HL-60 (cell line): ENCODE measurements at regions not wholly inside any gene's neighbourhood (a gene's known extent, or its start where the extent isn't known, plus 50 kb on each side); places are given as distances from the start of the nearest gene placed in this dataset.
A peak's percentile ranks its signal among the peaks of the same experiment; 100 is the strongest.

Experiments used
- DNase-seq, 2 experiments: peaks; one replicate each; pipeline ENCODE4 v3.0.0-alpha.2; 2010 to 2020; ENCODE audit warnings: low read depth in 1 of 2, low spot score in 1 of 2
- H3K27ac ChIP-seq: fragments of 250-450 bp; sonication (Bioruptor Pico); replicated peaks from 2 replicates; pipeline ENCODE4 v1.5.1; 2020; ENCODE audit warnings: mild to moderate bottlenecking, moderate library complexity
- H3K27me3 ChIP-seq: fragments of 250-450 bp; sonication (Bioruptor Pico); 2 replicates; pipeline ENCODE4 v1.5.1; 2021; ENCODE audit warnings: mild to moderate bottlenecking, moderate library complexity; ENCODE audit not compliant: insufficient read depth, poor library complexity, severe bottlenecking
- H3K4me3 ChIP-seq: replicated peaks from 2 replicates; pipeline ENCODE4 v1.5.1; 2011; ENCODE audit warnings: mild to moderate bottlenecking, control low read depth, low read length; ENCODE audit not compliant: insufficient read depth
- GABPA ChIP-seq: IDR thresholded peaks from 2 replicates; pipeline ENCODE4 v1.6.1; 2012; ENCODE audit warnings: low read depth
- POLR2AphosphoS5 ChIP-seq: IDR thresholded peaks from 2 replicates; pipeline ENCODE4 v1.6.1; 2012; ENCODE audit warnings: low read depth
- SPI1 ChIP-seq: IDR thresholded peaks from 2 replicates; pipeline ENCODE4 v1.6.1; 2012; ENCODE audit warnings: low read depth, mild to moderate bottlenecking, borderline replicate concordance
- TF ChIP-seq, protein P1 (sequence below): IDR thresholded peaks from 2 replicates; pipeline ENCODE4 v1.6.1; 2012; ENCODE audit warnings: low read depth; ENCODE audit not compliant: insufficient replicate concordance
- TF ChIP-seq, protein P2 (sequence below): IDR thresholded peaks from one replicate; pipeline ENCODE4 v1.5.1; 2011; ENCODE audit warnings: low read length, control low read depth, inconsistent platforms; ENCODE audit not compliant: insufficient read depth

DNA sequence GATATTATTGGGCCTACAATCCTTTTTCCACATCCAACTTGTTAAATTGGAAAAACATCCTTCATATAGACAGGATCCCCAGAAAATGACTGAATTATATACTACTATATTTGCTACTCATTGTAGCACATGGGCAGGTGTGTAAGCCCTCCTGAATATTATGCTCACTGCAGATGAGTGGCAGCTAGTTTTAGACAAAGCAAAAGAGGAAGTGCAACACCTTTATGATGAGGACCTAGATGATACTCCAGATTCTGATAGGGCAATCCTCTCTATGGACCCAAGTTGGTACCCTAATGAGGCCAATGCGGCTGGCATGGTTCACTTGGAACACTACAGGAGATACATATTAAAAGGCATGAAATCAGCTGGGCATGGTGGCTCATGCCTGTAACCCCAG is 119.1 kb upstream of the PLCL2 start:
- H3K4me3 ChIP-seq = no peak overlapping the region
- DNase-seq = no peak
- TF ChIP-seq GABPA = no peak
- peak; percentile 53 for TF ChIP-seq SPI1
- no peak overlapping the region for H3K27ac ChIP-seq
- no peaks in the 10 kb centered on the region for H3K27me3 ChIP-seq

DNA sequence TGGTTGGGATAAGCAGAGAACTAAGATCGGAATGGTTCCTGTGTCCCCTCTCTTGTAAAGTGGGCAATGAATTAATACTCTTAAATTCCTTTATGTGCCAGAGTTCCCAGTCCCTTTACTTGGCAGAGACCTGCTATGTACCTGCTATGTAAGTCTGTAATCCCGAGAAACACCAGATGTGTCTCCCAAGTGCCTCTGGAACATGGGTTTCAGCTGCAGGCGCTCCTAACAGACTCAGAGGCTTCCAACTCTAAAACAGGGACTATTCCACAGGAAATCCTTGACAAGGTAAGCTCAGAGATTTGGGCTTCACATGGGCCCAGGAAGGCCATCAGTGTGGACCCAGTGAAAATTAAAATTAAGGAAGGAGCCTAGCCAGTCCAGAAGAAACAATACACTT is 117.7 kb upstream of the PLCL2 start:
- no peak for DNase-seq
- Histone ChIP-seq H3K27ac (no peak overlapping the region), H3K4me3 (no peak overlapping the region), H3K27me3 (no peaks in the 10 kb centered on the region)
- TF ChIP-seq POLR2AphosphoS5 = no peak
- TF ChIP-seq, protein P1, sequence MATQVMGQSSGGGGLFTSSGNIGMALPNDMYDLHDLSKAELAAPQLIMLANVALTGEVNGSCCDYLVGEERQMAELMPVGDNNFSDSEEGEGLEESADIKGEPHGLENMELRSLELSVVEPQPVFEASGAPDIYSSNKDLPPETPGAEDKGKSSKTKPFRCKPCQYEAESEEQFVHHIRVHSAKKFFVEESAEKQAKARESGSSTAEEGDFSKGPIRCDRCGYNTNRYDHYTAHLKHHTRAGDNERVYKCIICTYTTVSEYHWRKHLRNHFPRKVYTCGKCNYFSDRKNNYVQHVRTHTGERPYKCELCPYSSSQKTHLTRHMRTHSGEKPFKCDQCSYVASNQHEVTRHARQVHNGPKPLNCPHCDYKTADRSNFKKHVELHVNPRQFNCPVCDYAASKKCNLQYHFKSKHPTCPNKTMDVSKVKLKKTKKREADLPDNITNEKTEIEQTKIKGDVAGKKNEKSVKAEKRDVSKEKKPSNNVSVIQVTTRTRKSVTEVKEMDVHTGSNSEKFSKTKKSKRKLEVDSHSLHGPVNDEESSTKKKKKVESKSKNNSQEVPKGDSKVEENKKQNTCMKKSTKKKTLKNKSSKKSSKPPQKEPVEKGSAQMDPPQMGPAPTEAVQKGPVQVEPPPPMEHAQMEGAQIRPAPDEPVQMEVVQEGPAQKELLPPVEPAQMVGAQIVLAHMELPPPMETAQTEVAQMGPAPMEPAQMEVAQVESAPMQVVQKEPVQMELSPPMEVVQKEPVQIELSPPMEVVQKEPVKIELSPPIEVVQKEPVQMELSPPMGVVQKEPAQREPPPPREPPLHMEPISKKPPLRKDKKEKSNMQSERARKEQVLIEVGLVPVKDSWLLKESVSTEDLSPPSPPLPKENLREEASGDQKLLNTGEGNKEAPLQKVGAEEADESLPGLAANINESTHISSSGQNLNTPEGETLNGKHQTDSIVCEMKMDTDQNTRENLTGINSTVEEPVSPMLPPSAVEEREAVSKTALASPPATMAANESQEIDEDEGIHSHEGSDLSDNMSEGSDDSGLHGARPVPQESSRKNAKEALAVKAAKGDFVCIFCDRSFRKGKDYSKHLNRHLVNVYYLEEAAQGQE = no peak
- no peak for TF ChIP-seq GABPA

- H3K4me3 ChIP-seq = no peak overlapping the region
- TF ChIP-seq GABPA (no peak), SPI1 (no peak), POLR2AphosphoS5 (no peak)
- TF ChIP-seq, protein P2, sequence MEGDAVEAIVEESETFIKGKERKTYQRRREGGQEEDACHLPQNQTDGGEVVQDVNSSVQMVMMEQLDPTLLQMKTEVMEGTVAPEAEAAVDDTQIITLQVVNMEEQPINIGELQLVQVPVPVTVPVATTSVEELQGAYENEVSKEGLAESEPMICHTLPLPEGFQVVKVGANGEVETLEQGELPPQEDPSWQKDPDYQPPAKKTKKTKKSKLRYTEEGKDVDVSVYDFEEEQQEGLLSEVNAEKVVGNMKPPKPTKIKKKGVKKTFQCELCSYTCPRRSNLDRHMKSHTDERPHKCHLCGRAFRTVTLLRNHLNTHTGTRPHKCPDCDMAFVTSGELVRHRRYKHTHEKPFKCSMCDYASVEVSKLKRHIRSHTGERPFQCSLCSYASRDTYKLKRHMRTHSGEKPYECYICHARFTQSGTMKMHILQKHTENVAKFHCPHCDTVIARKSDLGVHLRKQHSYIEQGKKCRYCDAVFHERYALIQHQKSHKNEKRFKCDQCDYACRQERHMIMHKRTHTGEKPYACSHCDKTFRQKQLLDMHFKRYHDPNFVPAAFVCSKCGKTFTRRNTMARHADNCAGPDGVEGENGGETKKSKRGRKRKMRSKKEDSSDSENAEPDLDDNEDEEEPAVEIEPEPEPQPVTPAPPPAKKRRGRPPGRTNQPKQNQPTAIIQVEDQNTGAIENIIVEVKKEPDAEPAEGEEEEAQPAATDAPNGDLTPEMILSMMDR = no peak
- TF ChIP-seq, protein P1 = no peak
- H3K27me3 ChIP-seq = no peaks in the 10 kb centered on the region
- H3K27ac ChIP-seq = no peak overlapping the region
- DNase-seq = no peak
These were observed 116.7 kb upstream of the PLCL2 start for GRCh38 chr3:16768014-16768413.

DNA sequence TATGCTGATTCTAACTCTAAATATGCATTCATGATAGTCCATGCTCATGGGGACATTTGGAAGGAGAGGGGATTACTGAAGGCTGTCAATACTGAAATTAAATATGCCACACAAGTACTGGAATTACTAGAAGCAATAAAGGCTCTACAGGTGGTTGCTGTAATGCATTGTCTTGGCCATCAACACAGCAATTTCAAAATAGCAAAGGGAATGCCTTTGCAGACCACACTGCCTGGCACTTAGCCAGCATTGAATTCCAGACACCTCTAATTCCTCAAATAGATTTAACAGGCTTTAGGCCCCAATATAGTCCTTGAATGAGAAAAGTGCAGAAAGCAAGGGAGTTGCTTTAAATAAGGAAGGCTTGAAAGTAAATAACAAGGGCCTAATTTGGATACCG is 115.8 kb upstream of the PLCL2 start:
- no peak for TF ChIP-seq SPI1
- no peak for TF ChIP-seq POLR2AphosphoS5
- TF ChIP-seq, protein P2 = no peak
- TF ChIP-seq, protein P1 = no peak
- no peak for TF ChIP-seq GABPA
- DNase-seq = no peak
- no peaks in the 10 kb centered on the region for H3K27me3 ChIP-seq
- no peak overlapping the region for H3K4me3 ChIP-seq
- H3K27ac ChIP-seq = no peak overlapping the region
